B cell (primary cell): ENCODE measurements at regions not wholly inside any gene's neighbourhood (a gene's known extent, or its start where the extent isn't known, plus 50 kb on each side); places are given as distances from the start of the nearest gene placed in this dataset.

Source experiments
- ATAC-seq: fragments of 200-7000 bp; cut with Tn5 transposase; one replicate; pipeline ENCODE4 v1.10.0; 2021; ENCODE audit warnings: low read depth, mild to moderate bottlenecking, moderate number of reproducible peaks, moderate library complexity
- CTCF ChIA-PET: fragments of 350-600 bp; sonication (Branson Sonifier 250); formaldehyde crosslinking; loops from one replicate; lab custom pipeline; 2021; ENCODE audit warnings: antibody characterized with exemption, inconsistent platforms; lab: Charles Lee
- POLR2A ChIA-PET: fragments of 350-600 bp; sonication (Branson Sonifier 250); formaldehyde crosslinking; loops from one replicate; lab custom pipeline; 2021; ENCODE audit warnings: antibody characterized with exemption; lab: Charles Lee
- DNase-seq: peaks from one replicate; pipeline ENCODE4 v3.0.0; 2013
- H2AFZ ChIP-seq: 2 replicates; pipeline ENCODE4 v1.6.1; 2012; ENCODE audit warnings: mild to moderate bottlenecking, low read depth, low read length; ENCODE audit not compliant: insufficient read depth, poor library complexity, severe bottlenecking
- H3K27ac ChIP-seq, 2 donors: 1 replicate in 1 of 2; 2 replicates in 1 of 2; pipeline ENCODE4 v1.5.1; 2012 to 2013; ENCODE audit warnings: low read length in 2 of 2, mild to moderate bottlenecking in 2 of 2, moderate library complexity in 1 of 2
- H3K27me3 ChIP-seq, 4 experiments: fragments of 200-600 bp in 1 of 4; sonication (generic) in 1 of 4; replicated peaks in 1 of 4; 1 replicate in 2 of 4; 2 replicates in 2 of 4; pipeline versions ENCODE4 v1.6.1 to v1.7.0; 2013 to 2016; ENCODE audit warnings: low read length in 3 of 4, mild to moderate bottlenecking in 2 of 4, mixed read lengths in 1 of 4, moderate library complexity in 1 of 4; ENCODE audit not compliant: insufficient read depth in 4 of 4, control insufficient read depth in 3 of 4; ENCODE audit errors: control extremely low read depth in 1 of 4
- H3K36me3 ChIP-seq, 2 experiments: replicated peaks in 1 of 2; 1 replicate in 1 of 2; 2 replicates in 1 of 2; pipeline versions ENCODE4 v1.6.1 to v1.7.1; 2013; ENCODE audit warnings: low read length in 1 of 2; ENCODE audit not compliant: insufficient read depth in 2 of 2, control insufficient read depth in 1 of 2; ENCODE audit errors: control extremely low read depth in 1 of 2, extremely low read depth in 1 of 2
- H3K4me1 ChIP-seq, 2 donors: fragments of 200-600 bp in 1 of 2; sonication (generic) in 1 of 2; 1 replicate in 1 of 2; 2 replicates in 1 of 2; pipeline versions ENCODE4 v1.5.1 to v1.6.1; 2013 to 2017; ENCODE audit warnings: low read length in 2 of 2; ENCODE audit not compliant: control insufficient read depth in 2 of 2, insufficient read depth in 2 of 2
- H3K4me2 ChIP-seq: replicated peaks from 2 replicates; pipeline ENCODE3; 2012; ENCODE audit warnings: mild to moderate bottlenecking, low read depth, low read length; ENCODE audit not compliant: poor library complexity, severe bottlenecking
- H3K4me3 ChIP-seq, 5 experiments: fragments of 200-600 bp in 1 of 5; sonication (generic) in 1 of 5; 1 replicate in 3 of 5; 2 replicates in 2 of 5; pipeline versions ENCODE4 v1.5.1 to v1.7.0; 2011 to 2016; ENCODE audit warnings: low read length in 4 of 5, mild to moderate bottlenecking in 4 of 5, low read depth in 2 of 5, control low read depth in 1 of 5, moderate library complexity in 1 of 5; ENCODE audit not compliant: insufficient read depth in 1 of 5; ENCODE audit errors: control extremely low read depth in 1 of 5, extremely low read depth in 1 of 5
- H3K79me2 ChIP-seq: fragments of 200-600 bp; sonication (generic); one replicate; pipeline ENCODE4 v1.6.0; 2016; ENCODE audit warnings: low read length; ENCODE audit not compliant: control insufficient read depth, insufficient read depth
- H3K9ac ChIP-seq: fragments of 200-600 bp; sonication (generic); 2 replicates; pipeline ENCODE4 v1.6.1; 2017; ENCODE audit warnings: mild to moderate bottlenecking, low read length, moderate library complexity
- H3K9me3 ChIP-seq, 3 donors: one replicate each; pipeline versions ENCODE4 v1.6.1 to v1.7.1; 2013; ENCODE audit warnings: low read length in 2 of 3; ENCODE audit not compliant: control insufficient read depth in 2 of 3, insufficient read depth in 1 of 3; ENCODE audit errors: control extremely low read depth in 1 of 3
- H4K20me1 ChIP-seq: 2 replicates; pipeline ENCODE4 v1.6.0; 2012; ENCODE audit warnings: mild to moderate bottlenecking, low read length; ENCODE audit not compliant: insufficient read depth, control insufficient read depth, poor library complexity, severe bottlenecking
- H3K27ac Mint-ChIP-seq: one replicate; pipeline ENCODE4 v1.8.0; 2021; ENCODE audit warnings: mixed read lengths
- H3K27me3 Mint-ChIP-seq: one replicate; pipeline ENCODE4 v1.8.0; 2021; ENCODE audit warnings: mixed read lengths
- H3K4me1 Mint-ChIP-seq: one replicate; pipeline ENCODE4 v1.8.0; 2021; ENCODE audit warnings: mixed read lengths
- H3K4me3 Mint-ChIP-seq: one replicate; pipeline ENCODE4 v1.8.0; 2021; ENCODE audit warnings: mixed read lengths
- H3K9me3 Mint-ChIP-seq: one replicate; pipeline ENCODE4 v1.8.0; 2022; ENCODE audit warnings: mixed read lengths; ENCODE audit not compliant: insufficient read depth
- EZH2 ChIP-seq: IDR thresholded peaks from 2 replicates; pipeline ENCODE4 v1.6.1; 2012; ENCODE audit warnings: borderline replicate concordance, low read depth, mild to moderate bottlenecking, moderate library complexity, low read length; ENCODE audit not compliant: insufficient read depth, poor library complexity, severe bottlenecking
- WGBS: methylation state at CpG from one replicate; pipeline ENCODE4 v1.1.5; 2013; ENCODE audit warnings: missing lambda C conversion rate; ENCODE audit not compliant: insufficient coverage; 5-methylcytosine and 5-hydroxymethylcytosine counted together
- intact Hi-C: fragments of 100-400 bp; cut with micrococcal nuclease; formaldehyde crosslinking; loops from one replicate; pipeline ENCODE4 v1.10.0; 2022
- TF ChIP-seq, protein P1 (sequence below): fragments of 200-600 bp; IDR thresholded peaks from one replicate; pipeline ENCODE4 v1.8.0; 2022; ENCODE audit warnings: antibody characterized with exemption, mild to moderate bottlenecking

DNA sequence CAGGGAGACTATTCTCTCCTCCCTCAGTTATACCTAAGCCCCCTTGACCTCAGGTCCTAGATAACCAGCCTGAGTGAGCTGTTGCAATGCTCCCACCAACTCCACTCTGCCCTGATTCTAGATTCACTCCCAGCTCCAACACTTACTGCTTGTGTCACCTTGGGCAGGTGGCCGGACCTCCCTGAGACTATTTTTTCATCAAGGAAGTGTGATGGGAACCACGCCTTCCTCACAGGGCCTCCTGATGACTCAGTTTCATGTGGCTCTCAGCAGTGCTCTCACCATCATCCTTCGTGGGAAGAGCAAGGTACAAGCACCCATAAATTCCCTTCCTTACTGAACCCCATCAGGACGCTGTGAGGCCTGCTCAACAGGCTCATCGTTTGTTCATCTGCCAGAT, 925.8 kb upstream of the ZNF722 start:
- Histone ChIP-seq H3K79me2 (no peaks in the 10 kb centered on the region), H3K27ac (no peak overlapping the region), H3K27me3 (no peaks in the 10 kb centered on the region), H3K36me3 (no peaks in the 10 kb centered on the region), H3K9ac (no peak overlapping the region), H3K4me3 (no peak overlapping the region), H2AFZ (no peak overlapping the region), H3K4me2 (no peak overlapping the region), H3K9me3 (peaks cover 0 to 67% (median 0%) of the 10 kb centered on the region in 3 donors), H4K20me1 (no peaks in the 10 kb centered on the region), H3K4me1 (no peaks in the 10 kb centered on the region)
- intact Hi-C loops = no loop called here
- WGBS = 46% methylated on average over 5 of the region's 5 CpGs
- no peak overlapping the region for H3K27ac Mint-ChIP-seq
- no peaks in the 10 kb centered on the region for H3K27me3 Mint-ChIP-seq
- POLR2A ChIA-PET = no interaction called here
- no peak overlapping the region for H3K4me3 Mint-ChIP-seq
- CTCF ChIA-PET = no interaction called here
- H3K9me3 Mint-ChIP-seq = peaks cover 13% of the 10 kb centered on the region
- TF ChIP-seq EZH2 = no peak
- TF ChIP-seq, protein P1, sequence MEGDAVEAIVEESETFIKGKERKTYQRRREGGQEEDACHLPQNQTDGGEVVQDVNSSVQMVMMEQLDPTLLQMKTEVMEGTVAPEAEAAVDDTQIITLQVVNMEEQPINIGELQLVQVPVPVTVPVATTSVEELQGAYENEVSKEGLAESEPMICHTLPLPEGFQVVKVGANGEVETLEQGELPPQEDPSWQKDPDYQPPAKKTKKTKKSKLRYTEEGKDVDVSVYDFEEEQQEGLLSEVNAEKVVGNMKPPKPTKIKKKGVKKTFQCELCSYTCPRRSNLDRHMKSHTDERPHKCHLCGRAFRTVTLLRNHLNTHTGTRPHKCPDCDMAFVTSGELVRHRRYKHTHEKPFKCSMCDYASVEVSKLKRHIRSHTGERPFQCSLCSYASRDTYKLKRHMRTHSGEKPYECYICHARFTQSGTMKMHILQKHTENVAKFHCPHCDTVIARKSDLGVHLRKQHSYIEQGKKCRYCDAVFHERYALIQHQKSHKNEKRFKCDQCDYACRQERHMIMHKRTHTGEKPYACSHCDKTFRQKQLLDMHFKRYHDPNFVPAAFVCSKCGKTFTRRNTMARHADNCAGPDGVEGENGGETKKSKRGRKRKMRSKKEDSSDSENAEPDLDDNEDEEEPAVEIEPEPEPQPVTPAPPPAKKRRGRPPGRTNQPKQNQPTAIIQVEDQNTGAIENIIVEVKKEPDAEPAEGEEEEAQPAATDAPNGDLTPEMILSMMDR = no peak
- no peak for ATAC-seq
- no peaks in the 10 kb centered on the region for H3K4me1 Mint-ChIP-seq
- DNase-seq = no peak

DNA sequence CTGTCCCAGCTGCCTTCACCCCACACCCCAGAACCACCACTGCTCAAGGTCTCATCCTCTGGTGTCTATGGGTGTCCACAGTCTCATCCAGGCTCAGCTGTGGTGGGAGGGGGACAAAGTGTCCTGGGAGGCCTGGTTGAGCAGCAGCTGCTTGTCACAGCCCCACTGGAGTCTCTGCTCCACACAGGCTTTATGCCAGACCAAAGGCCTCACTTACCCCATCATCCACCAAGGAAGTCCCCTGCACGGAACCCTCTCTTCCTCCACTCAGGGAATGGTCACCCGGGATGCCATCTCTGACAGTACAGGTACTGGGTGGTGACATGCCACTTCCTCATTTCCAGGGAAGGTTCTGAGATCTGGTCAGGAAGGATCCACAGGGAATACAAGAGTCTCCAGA, 925.4 kb upstream of the ZNF722 start:
- Histone ChIP-seq H3K27ac (no peak overlapping the region), H3K79me2 (no peaks in the 10 kb centered on the region), H3K27me3 (no peaks in the 10 kb centered on the region), H2AFZ (no peak overlapping the region), H3K4me3 (no peak overlapping the region), H3K4me2 (no peak overlapping the region), H4K20me1 (no peaks in the 10 kb centered on the region), H3K4me1 (no peaks in the 10 kb centered on the region), H3K9me3 (peaks cover 0 to 67% (median 0%) of the 10 kb centered on the region in 3 donors), H3K36me3 (no peaks in the 10 kb centered on the region), H3K9ac (no peak overlapping the region)
- DNase-seq (no peak), ATAC-seq (no peak)
- peaks cover 13% of the 10 kb centered on the region for H3K9me3 Mint-ChIP-seq
- intact Hi-C loops = no loop called here
- 73% methylated on average over 2 of the region's 2 CpGs for WGBS
- H3K4me3 Mint-ChIP-seq = no peak overlapping the region
- TF ChIP-seq EZH2 = no peak
- TF ChIP-seq, protein P1 = no peak
- H3K4me1 Mint-ChIP-seq = no peaks in the 10 kb centered on the region
- H3K27ac Mint-ChIP-seq = no peak overlapping the region
- H3K27me3 Mint-ChIP-seq = no peaks in the 10 kb centered on the region
- POLR2A ChIA-PET = no interaction called here
- CTCF ChIA-PET = no interaction called here
